Tibial nerve (tissue), 4 donors: ENCODE measurements at regions not wholly inside any gene's neighbourhood (a gene's known extent, or its start where the extent isn't known, plus 50 kb on each side); places are given as distances from the start of the nearest gene placed in this dataset.

Source experiments
- DNase-seq, 2 donors: peaks; one replicate each; pipeline ENCODE4 v3.0.0-alpha.2; 2019; ENCODE audit warnings: low spot score in 2 of 2
- H3K27ac ChIP-seq, 4 donors: fragments of 200-600 bp; sonication (generic) in 3 of 4; one replicate each; pipeline ENCODE4 v1.5.1; 2017 to 2019; ENCODE audit warnings: mild to moderate bottlenecking in 1 of 4
- H3K27me3 ChIP-seq, 2 donors: fragments of 200-600 bp; sonication (generic) in 1 of 2; one replicate each; pipeline versions ENCODE4 v1.5.1 to v1.6.0; 2017 to 2019
- H3K36me3 ChIP-seq, 3 donors: fragments of 200-600 bp; sonication (generic); one replicate each; pipeline ENCODE4 v1.5.1; 2018 to 2019
- H3K4me1 ChIP-seq, 4 donors: fragments of 200-600 bp; sonication (generic) in 3 of 4; one replicate each; pipeline ENCODE4 v1.5.1; 2017 to 2019
- H3K4me3 ChIP-seq, 4 donors: fragments of 200-600 bp; sonication (generic) in 3 of 4; one replicate each; pipeline ENCODE4 v1.5.1; 2017 to 2019; ENCODE audit warnings: mild to moderate bottlenecking in 1 of 4, moderate library complexity in 1 of 4
- H3K9me3 ChIP-seq, 4 donors: fragments of 200-600 bp; sonication (generic) in 3 of 4; one replicate each; pipeline ENCODE4 v1.5.1; 2017 to 2019
- EP300 ChIP-seq, 2 donors: sonication (generic); formaldehyde crosslinking; IDR thresholded peaks; one replicate each; pipeline ENCODE4 v1.6.1; 2017; ENCODE audit warnings: antibody characterized with exemption in 2 of 2, mild to moderate bottlenecking in 1 of 2
- POLR2A ChIP-seq, 2 donors: fragments of 450-650 bp; IDR thresholded peaks; one replicate each; pipeline ENCODE4 v1.6.1; 2017; ENCODE audit warnings: antibody characterized with exemption in 2 of 2, mild to moderate bottlenecking in 2 of 2, moderate library complexity in 2 of 2
- WGBS, 2 donors: methylation state at CpG; one replicate each; pipeline ENCODE4 v1.1.5; 2018; 5-methylcytosine and 5-hydroxymethylcytosine counted together
- TF ChIP-seq, protein P1 (sequence below), 5 experiments: fragments of 200-600 bp in 3 of 5; fragments of 450-650 bp in 2 of 5; sonication (generic) in 3 of 5; IDR thresholded peaks; one replicate each; pipeline ENCODE4 v1.5.1; 2016 to 2019; ENCODE audit warnings: antibody characterized with exemption in 5 of 5, mild to moderate bottlenecking in 3 of 5, moderate library complexity in 2 of 5

DNA sequence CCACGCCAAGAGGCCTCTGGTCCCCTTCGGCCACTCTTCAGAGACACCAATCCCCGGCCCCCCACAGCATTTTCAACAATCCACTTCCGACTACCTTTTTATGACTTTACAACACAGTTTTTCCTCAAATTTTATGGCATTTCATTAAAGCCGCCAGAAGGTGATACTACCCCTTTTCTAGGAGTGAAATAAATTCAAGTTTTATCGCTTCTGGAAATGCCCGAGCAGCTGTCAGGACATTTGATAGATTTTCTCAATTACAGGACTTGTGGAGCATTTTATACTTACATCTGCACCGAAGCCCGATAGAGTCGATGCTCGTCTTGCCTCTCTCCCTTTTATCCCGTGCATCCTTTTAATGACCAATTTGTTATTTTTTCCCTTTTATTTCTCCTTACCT, 108.1 kb upstream of the CREB1 start:
- no peaks in the 10 kb centered on the region for H3K4me1 ChIP-seq
- no peaks in the 10 kb centered on the region for H3K27me3 ChIP-seq
- H3K36me3 ChIP-seq = no peaks in the 10 kb centered on the region
- no peak for DNase-seq
- WGBS, 2 donors = 72 to 75% methylated on average over 12 of the region's 12 CpGs
- H3K27ac ChIP-seq = no peak overlapping the region
- H3K9me3 ChIP-seq = no peaks in the 10 kb centered on the region
- no peak overlapping the region for H3K4me3 ChIP-seq
- TF ChIP-seq EP300 (IDR thresholded peaks at IDR 0.05) (no peak), POLR2A (IDR thresholded peaks at IDR 0.05) (no peak)
- TF ChIP-seq, protein P1, sequence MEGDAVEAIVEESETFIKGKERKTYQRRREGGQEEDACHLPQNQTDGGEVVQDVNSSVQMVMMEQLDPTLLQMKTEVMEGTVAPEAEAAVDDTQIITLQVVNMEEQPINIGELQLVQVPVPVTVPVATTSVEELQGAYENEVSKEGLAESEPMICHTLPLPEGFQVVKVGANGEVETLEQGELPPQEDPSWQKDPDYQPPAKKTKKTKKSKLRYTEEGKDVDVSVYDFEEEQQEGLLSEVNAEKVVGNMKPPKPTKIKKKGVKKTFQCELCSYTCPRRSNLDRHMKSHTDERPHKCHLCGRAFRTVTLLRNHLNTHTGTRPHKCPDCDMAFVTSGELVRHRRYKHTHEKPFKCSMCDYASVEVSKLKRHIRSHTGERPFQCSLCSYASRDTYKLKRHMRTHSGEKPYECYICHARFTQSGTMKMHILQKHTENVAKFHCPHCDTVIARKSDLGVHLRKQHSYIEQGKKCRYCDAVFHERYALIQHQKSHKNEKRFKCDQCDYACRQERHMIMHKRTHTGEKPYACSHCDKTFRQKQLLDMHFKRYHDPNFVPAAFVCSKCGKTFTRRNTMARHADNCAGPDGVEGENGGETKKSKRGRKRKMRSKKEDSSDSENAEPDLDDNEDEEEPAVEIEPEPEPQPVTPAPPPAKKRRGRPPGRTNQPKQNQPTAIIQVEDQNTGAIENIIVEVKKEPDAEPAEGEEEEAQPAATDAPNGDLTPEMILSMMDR (IDR thresholded peaks at IDR 0.05) = no peak

DNA sequence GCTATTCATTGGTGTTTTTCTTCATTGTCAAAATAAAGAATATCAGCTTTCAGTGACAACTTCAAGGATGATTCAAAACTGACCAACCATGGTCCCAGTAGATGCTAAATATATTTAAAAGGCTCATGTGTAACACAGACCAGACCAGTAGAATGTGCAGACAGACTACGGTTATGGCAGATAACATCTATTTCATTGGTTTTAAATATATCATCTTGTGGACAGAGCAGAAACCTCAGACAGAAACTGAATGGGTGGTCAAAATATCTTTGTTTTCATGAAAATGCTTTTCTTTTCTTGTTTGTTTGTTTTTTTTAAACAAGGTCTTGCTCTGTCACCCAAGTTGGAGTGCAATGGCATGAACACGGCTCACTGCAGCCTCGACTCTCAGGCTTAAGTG, 107.4 kb upstream of the CREB1 start:
- WGBS, 2 donors = 94% methylated on average over 3 of the region's 3 CpGs
- TF ChIP-seq, protein P1 (IDR thresholded peaks at IDR 0.05) = no peak
- no peak for TF ChIP-seq EP300 (IDR thresholded peaks at IDR 0.05)
- no peak for TF ChIP-seq POLR2A (IDR thresholded peaks at IDR 0.05)
- H3K36me3 ChIP-seq = no peaks in the 10 kb centered on the region

DNA sequence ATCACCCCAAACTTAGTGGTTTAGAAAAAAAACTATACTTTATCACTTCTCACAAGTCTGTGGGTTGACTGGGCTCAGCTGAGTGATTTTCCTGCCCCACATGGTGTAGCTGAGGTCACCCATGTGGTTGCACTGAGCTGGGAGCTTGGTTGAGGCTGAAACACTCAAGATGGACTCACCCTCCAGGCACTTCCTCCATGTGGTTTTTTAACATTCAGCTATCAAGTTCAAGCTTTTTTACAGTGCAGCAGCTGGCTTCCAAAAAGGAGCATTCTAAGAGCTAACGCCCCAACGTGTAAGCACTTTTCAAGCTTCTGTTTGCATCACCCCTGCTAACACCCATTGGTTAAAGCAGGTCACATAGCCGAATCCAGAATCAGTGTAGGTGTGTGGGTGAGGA, 105.9 kb upstream of the CREB1 start:
- TF ChIP-seq POLR2A (IDR thresholded peaks at IDR 0.05) (no peak), EP300 (IDR thresholded peaks at IDR 0.05) (no peak)
- TF ChIP-seq, protein P1 (IDR thresholded peaks at IDR 0.05) = no peak
- no peak overlapping the region for H3K4me3 ChIP-seq
- H3K27ac ChIP-seq = no peak overlapping the region
- no peaks in the 10 kb centered on the region for H3K27me3 ChIP-seq
- H3K9me3 ChIP-seq = no peaks in the 10 kb centered on the region
- H3K4me1 ChIP-seq = no peaks in the 10 kb centered on the region
- no peaks in the 10 kb centered on the region for H3K36me3 ChIP-seq
- 47 to 58% methylated on average over 3 of the region's 3 CpGs for WGBS, 2 donors
- DNase-seq = no peak

More for the DNA sequence above, 107.4 kb upstream of the CREB1 start:
- Histone ChIP-seq H3K27me3 (no peaks in the 10 kb centered on the region), H3K4me3 (no peak overlapping the region), H3K27ac (no peak overlapping the region), H3K9me3 (no peaks in the 10 kb centered on the region), H3K4me1 (no peaks in the 10 kb centered on the region)
- DNase-seq = no peak

GRCh38 chr2:207427986-207428385, 101.8 kb upstream of the CREB1 start:
- Histone ChIP-seq H3K9me3 (no peaks in the 10 kb centered on the region), H3K4me1 (no peaks in the 10 kb centered on the region), H3K27ac (no peak overlapping the region), H3K27me3 (no peaks in the 10 kb centered on the region), H3K36me3 (no peaks in the 10 kb centered on the region), H3K4me3 (no peak overlapping the region)
- 67 to 69% methylated on average over 2 of the region's 2 CpGs for WGBS, 2 donors
- TF ChIP-seq EP300 (IDR thresholded peaks at IDR 0.05) = no peak
- TF ChIP-seq, protein P1 (IDR thresholded peaks at IDR 0.05) = no peak
- no peak for TF ChIP-seq POLR2A (IDR thresholded peaks at IDR 0.05)
- DNase-seq = no peak

DNA sequence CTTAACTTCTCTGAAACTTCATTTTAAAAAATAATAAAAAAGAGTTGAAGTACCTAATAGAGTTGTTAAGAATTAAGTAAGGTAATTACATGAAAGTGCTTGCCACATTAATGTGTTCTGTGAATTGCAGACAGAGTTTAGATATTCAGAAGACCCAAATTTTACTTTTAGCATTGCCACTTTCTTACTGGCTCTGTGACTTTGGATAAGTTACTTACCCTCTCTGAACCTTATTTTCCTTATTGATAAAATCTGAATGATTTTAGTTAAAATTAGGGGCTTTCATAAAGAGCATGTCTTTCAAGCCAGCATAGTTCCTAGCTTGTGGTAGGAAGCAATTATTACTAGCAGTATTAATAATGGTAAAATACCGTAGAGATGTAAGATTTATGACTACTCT, 101.2 kb upstream of the CREB1 start:
- Histone ChIP-seq H3K4me1 (no peaks in the 10 kb centered on the region), H3K27ac (no peak overlapping the region), H3K27me3 (no peaks in the 10 kb centered on the region), H3K36me3 (no peaks in the 10 kb centered on the region), H3K4me3 (no peak overlapping the region), H3K9me3 (no peaks in the 10 kb centered on the region)
- no peak for DNase-seq
- TF ChIP-seq, protein P1 (IDR thresholded peaks at IDR 0.05) = no peak
- TF ChIP-seq EP300 (IDR thresholded peaks at IDR 0.05) (no peak), POLR2A (IDR thresholded peaks at IDR 0.05) (no peak)
- 87 to 96% methylated on average over 1 of the region's 1 CpG for WGBS, 2 donors
